ENCODE measurements at regions not wholly inside any gene's neighbourhood (a gene's known extent, or its start where the extent isn't known, plus 50 kb on each side); places are given as distances from the start of the nearest gene placed in this dataset.

- no peak for DNase-seq (ENCODE audit: low read depth, low spot score)
Measured at GRCh38 chr1:220363196-220363837, 91.1 kb upstream of the RAB3GAP2 start.

GRCh38 chr1:220356981-220357850, 85.0 kb upstream of the RAB3GAP2 start:
- DNase-seq (ENCODE audit: low read depth, low spot score), result no peak

GRCh38 chr1:220353229-220354012, 81.2 kb upstream of the RAB3GAP2 start:
- DNase-seq (ENCODE audit: low read depth, low spot score), result no peak

- DNase-seq (ENCODE audit: low read depth, low spot score), result no peak
Measured at GRCh38 chr1:220348211-220348610, 76.0 kb upstream of the RAB3GAP2 start.

GRCh38 chr1:220347654-220348175, 75.5 kb upstream of the RAB3GAP2 start:
- DNase-seq (ENCODE audit: low read depth, low spot score), result no peak

- no peak for DNase-seq (ENCODE audit: low read depth, low spot score)
Measured at GRCh38 chr1:220344745-220345144, 72.5 kb upstream of the RAB3GAP2 start.

GRCh38 chr1:220342853-220343252, 70.6 kb upstream of the RAB3GAP2 start:
- no peak for DNase-seq (ENCODE audit: low read depth, low spot score)

GRCh38 chr1:220341126-220341525, 68.9 kb upstream of the RAB3GAP2 start:
- no peak for DNase-seq (ENCODE audit: low read depth, low spot score)

GRCh38 chr1:220339581-220339980, 67.3 kb upstream of the RAB3GAP2 start:
- no peak for DNase-seq (ENCODE audit: low read depth, low spot score)

GRCh38 chr1:220338759-220339158, 66.5 kb upstream of the RAB3GAP2 start:
- no peak for DNase-seq (ENCODE audit: low read depth, low spot score)

- no peak for DNase-seq (ENCODE audit: low read depth, low spot score)
Measured at GRCh38 chr1:220336391-220337031, 64.3 kb upstream of the RAB3GAP2 start.

- DNase-seq (ENCODE audit: low read depth, low spot score), result no peak
Measured at GRCh38 chr1:220335668-220336067, 63.4 kb upstream of the RAB3GAP2 start.

GRCh38 chr1:220331318-220331717, 59.1 kb upstream of the RAB3GAP2 start:
- no peak for DNase-seq (ENCODE audit: low read depth, low spot score)

GRCh38 chr1:220330265-220330664, 58.0 kb upstream of the RAB3GAP2 start:
- no peak for DNase-seq (ENCODE audit: low read depth, low spot score)

GRCh38 chr1:220327106-220327505, 54.9 kb upstream of the RAB3GAP2 start:
- no peak for DNase-seq (ENCODE audit: low read depth, low spot score)

GRCh38 chr1:220326578-220326977, 54.3 kb upstream of the RAB3GAP2 start:
- DNase-seq (ENCODE audit: low read depth, low spot score), result no peak

GRCh38 chr1:220325306-220325995, 53.2 kb upstream of the RAB3GAP2 start:
- DNase-seq (ENCODE audit: low read depth, low spot score), result no peak

GRCh38 chr1:220323717-220324116, 51.5 kb upstream of the RAB3GAP2 start:
- no peak for DNase-seq (ENCODE audit: low read depth, low spot score)

GRCh38 chr1:220322570-220322969, 50.3 kb upstream of the RAB3GAP2 start:
- no peak for DNase-seq (ENCODE audit: low read depth, low spot score)

Measured in smooth muscle cell of the brain vasculature (primary cell).